NCI-H2081 treated with DMSO at 0.1 percent for 48 hours (cell line): ENCODE measurements at regions not wholly inside any gene's neighbourhood (a gene's known extent, or its start where the extent isn't known, plus 50 kb on each side); places are given as distances from the start of the nearest gene placed in this dataset.
"Not testable (repeated sequence)": the region's sequence is repeated elsewhere in the genome, so short reads cannot be mapped to it uniquely, and the experiment has no call there.

Experiments used
- DNase-seq: peaks from one replicate; lab custom pipeline; 2025; lab: John Stamatoyannopoulos, UW

DNA sequence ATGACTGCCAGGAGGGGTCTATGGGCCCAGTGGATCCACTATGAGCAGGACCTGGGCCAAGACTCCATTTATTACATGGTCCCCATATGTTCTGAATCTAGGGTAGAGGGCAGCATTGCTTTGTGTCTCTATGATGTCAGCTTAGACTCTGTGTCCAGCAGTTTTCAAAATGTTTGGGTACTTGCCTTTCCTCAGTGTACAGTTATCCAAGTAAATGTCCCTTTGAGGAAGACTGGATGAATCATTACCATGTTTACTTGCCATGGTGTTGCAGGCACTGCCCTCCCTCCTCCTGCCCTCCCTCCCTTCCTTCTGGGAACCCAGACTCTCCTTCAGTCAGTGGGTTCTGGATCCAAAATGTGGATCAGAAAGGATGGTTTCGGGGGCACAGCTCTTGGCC lies 108.6 kb downstream of the NRN1 start:
- no peak for DNase-seq

DNA sequence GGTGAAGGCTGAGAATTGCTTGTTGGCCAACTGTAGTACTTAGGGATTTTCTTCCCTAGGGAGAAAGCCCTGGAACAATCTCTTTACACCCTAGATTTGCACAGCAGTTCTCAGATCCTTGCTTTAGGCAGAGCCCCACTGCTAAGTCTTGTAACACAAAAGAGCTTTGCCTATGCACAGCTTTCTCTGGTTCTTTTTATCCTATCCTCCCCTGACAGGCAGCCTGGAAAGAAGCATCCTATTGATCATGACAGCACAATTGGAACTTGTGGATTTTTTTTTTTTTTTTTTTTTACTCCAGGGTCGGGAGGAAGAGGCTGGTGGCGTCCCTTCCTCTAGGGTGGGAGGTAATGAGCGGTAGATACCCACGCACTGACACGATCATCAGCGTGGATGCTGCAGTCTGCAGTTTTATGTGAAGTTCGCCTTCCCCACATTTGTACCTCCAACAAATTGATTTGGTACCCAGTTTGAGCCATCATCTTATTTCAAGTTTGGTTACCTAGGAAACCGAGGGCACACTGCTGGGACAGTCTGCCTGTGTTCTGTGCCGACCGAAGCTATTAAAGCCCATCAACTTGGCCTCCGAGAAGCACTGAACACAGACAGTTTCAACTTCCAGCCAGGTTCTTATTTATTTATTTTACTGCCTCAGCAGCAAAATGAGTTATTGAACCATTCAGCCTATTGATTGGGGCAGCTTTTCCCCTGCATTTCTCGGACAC lies 110.1 kb downstream of the NRN1 start:
- no peak for DNase-seq

GRCh38 chr6:5894357-5894756 lies 112.4 kb downstream of the NRN1 start:
- no peak for DNase-seq

- no peak for DNase-seq
These were observed 113.4 kb downstream of the NRN1 start for GRCh38 chr6:5893295-5893694.

DNA sequence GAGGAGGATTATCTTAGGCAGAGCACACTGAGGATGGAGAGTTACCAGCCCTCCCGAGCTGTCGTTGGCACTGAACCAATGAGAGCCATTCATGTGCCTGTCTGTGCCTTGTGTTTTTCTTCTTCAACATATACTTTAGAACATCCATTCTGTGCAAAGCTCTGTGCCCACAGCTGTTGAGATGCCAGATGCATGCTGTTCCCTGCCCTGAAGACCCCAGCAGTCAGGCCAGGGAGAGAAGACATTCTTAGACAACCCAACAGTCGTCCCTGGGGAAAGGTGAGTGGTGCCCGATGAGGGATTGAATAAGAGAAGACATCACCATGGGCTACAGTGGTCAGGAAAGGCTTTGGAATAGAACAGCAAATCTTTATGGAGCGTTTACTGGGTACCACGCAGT lies 114.1 kb downstream of the NRN1 start:
- no peak for DNase-seq

- no peak for DNase-seq
These were observed 127.9 kb downstream of the NRN1 start for GRCh38 chr6:5878792-5879191.

DNA sequence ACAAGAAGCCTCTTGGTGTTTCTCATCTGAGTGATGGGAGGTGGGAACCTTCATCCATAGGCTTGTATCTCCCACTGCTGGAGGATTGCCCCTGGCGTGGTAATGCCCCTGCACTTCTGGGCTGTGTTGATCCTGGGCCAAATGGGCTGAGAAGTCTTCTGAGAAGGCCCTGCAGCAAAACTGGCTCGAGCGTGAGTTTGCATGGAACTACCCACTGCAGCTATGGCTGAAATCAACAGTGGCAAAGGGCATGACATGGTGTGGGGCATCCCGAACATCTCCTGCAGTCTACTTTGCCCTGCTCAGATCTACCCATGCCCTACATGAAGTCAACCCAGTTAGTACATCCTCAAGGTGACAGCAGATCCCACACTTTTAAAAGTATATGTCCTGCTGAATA lies 130.6 kb downstream of the NRN1 start:
- no peak for DNase-seq

- not testable (repeated sequence) for DNase-seq
These were observed 132.7 kb downstream of the NRN1 start for GRCh38 chr6:5873976-5874375.

DNA sequence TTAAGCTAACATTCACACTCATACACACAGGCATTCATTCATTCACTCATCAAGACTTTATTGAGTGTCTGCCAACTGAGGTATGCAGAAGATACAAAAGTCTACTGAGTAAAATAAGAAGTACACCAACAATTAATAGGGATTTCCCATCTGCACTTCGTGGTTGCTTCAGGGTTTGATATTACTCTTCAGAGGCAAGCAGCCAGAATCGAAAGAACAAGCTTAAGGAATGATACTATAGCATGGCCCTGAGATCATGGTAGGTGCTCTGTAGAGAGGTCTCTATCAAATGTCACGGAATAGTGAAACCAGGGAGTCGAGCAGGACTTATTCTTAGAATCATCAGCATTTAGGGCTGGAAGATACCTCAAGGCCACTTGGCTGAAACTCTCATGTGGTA lies 135.4 kb downstream of the NRN1 start:
- no peak for DNase-seq

- no peak for DNase-seq
These were observed 137.0 kb downstream of the NRN1 start for GRCh38 chr6:5869676-5870075.

DNA sequence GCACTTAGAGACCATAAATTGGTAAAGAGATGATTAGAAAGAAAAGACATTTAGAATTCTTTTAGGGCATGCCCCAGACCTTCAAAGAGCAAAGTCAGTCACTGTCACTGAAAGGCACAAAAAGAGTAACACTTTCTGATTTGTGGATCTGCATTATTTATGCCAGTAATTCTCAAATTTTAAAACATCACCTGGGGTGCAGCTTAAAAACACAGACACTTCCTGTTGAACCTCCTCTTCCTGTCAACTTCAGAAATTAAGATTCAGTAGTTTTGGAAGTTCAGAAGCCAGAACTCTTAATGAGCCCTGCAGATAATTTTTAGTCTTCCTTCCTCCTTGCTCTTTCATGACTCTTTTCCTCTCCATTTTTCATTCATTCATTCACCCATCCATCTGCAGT lies 137.5 kb downstream of the NRN1 start:
- DNase-seq, result no peak

- peak; percentile 3 for DNase-seq
These were observed 140.1 kb downstream of the NRN1 start for GRCh38 chr6:5866547-5867051.

DNA sequence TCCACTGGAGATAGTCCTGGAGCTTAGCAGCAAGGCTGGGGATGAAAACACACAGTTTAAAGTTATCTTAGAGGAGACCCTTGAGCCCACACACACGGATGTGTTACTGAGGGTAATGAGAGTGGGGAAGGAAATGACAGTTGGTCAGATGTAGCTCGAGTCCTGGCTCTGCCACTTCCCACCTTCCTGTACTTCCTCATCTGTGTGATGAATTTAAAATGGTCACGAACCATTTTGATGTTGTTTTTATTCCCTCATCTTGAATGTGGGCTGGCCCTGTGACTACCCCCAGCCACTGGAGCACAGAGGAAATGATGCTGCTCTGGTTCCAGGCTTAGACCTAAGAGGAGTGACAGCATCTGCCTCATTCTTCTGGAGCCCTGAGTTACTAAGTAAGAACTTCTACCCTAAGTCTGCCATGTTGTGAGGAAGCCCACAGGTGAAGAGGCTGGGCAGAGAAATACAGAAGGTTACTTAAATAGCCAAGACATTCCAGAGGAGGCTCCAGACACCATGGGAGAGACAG lies 141.2 kb downstream of the NRN1 start:
- no peak for DNase-seq

- DNase-seq, result no peak
These were observed 145.9 kb downstream of the NRN1 start for GRCh38 chr6:5860849-5861248.

DNA sequence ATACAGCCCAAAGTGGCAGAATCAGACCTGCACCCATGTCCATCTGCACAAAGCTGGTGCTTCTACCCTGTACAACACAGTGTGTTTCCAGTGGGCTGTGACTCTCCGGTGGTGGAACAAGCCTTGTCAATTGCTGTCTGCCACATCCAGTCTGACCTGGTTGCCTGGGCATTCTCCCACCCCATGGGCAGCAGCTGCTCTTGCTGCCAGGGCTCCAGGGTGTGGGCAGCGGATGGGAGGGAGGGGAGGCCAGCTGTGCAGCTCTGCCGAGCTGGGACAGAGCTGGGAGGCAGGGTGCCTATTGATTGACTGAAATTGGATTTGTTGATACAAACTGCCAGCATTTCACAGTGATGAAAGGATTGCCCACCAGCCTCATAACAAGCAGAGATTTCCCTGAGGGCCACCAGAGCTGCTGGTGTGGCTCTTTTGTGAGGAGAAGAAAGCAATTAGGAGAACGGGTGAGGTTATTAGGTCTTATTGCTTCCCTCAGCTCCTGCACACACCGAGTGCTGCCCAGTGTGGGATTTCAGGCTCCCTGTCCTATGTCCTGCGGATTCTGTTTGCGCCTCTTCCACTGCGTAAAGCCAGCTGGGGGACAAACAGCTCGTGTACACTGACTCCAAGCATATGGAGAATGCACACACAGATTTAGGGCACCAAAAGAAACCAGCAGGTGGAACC lies 150.8 kb downstream of the NRN1 start:
- DNase-seq, result no peak

GRCh38 chr6:5854899-5855298 lies 151.8 kb downstream of the NRN1 start:
- DNase-seq, result no peak

DNA sequence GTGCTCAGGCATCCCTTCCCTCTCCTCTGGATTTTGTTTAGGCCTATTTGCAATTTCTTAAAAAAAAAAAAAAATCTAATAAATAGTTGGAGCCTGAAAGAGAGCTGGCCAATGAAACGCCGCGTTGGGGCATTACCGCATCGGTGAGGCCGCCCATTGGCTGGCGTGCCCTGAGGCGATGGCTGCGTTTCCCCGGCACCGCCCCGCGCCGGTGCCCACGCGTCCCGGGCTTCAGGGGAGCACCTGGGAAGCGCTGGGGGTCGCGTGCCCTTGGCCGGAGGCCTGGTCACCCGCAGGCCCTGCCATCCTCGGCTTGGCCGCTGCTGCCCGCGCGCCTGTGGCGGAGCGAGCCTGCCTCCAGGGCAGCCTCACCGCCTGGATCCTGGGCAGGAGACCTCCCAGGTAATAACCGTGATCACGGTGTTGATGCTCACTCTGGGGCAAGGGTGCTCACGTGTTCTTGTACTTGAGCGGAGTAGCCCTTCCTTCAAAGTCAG lies 155.4 kb downstream of the NRN1 start:
- no peak for DNase-seq

GRCh38 chr6:5850848-5851255 lies 155.9 kb downstream of the NRN1 start:
- DNase-seq, result no peak

DNA sequence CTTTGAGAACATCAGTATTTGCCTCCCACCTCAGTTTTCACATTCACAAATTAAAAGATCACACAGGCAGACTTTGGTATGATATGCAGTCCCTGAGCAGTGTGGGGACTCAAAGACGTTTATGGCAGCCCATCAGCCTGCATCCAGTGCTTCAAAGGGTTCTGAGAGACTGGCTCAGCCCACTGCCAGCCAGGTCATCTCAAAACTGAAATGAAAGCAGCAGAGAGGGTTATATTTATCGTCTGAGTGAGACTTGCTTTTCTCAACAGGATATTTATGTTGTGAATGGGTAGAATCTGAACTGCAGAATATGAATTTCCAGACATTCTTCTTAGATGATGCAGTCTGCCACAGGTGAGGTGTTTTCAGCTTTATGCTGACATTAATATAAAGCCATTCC lies 159.8 kb downstream of the NRN1 start:
- no peak for DNase-seq

- no peak for DNase-seq
These were observed 160.4 kb downstream of the NRN1 start for GRCh38 chr6:5846335-5846734.

GRCh38 chr6:5843078-5843477 lies 163.6 kb downstream of the NRN1 start:
- DNase-seq, result no peak

- no peak for DNase-seq
These were observed 165.9 kb downstream of the NRN1 start for GRCh38 chr6:5840734-5841390.
